Colonic mucosa (tissue), 4 donors: ENCODE measurements at regions not wholly inside any gene's neighbourhood (a gene's known extent, or its start where the extent isn't known, plus 50 kb on each side); places are given as distances from the start of the nearest gene placed in this dataset.

Source experiments
- DNase-seq: peaks from one replicate; pipeline ENCODE4 v3.0.0-alpha.2; 2020
- H3K27ac ChIP-seq: fragments of 200-600 bp; one replicate; pipeline ENCODE4 v1.8.0; 2021
- H3K27me3 ChIP-seq: fragments of 200-600 bp; one replicate; pipeline ENCODE4 v1.8.0; 2021
- H3K36me3 ChIP-seq: fragments of 200-600 bp; one replicate; pipeline ENCODE4 v1.8.0; 2021
- H3K4me1 ChIP-seq: fragments of 200-600 bp; one replicate; pipeline ENCODE4 v1.8.0; 2021; ENCODE audit warnings: mild to moderate bottlenecking
- H3K4me3 ChIP-seq: fragments of 200-600 bp; one replicate; pipeline ENCODE4 v1.8.0; 2021
- H3K9ac ChIP-seq, 2 donors: one replicate each; pipeline ENCODE4 v1.7.0; 2013; ENCODE audit warnings: control low read depth in 2 of 2, low read depth in 2 of 2, low read length in 2 of 2
- H3K9me3 ChIP-seq: fragments of 200-600 bp; one replicate; pipeline ENCODE4 v1.8.0; 2021
- intact Hi-C: fragments of 100-400 bp; cut with DNase I; formaldehyde crosslinking; loops from one replicate; pipeline ENCODE4 v1.14.1; 2022
- TF ChIP-seq, protein P1 (sequence below): fragments of 200-600 bp; IDR thresholded peaks from one replicate; pipeline ENCODE4 v1.8.0; 2022; ENCODE audit warnings: antibody characterized with exemption, mild to moderate bottlenecking
- donor health status: healthy.
- donor health status: DM: no; HTN: no; CAD: no.
- donor health status: DM: no; HTN: no; CAD: no.

DNA sequence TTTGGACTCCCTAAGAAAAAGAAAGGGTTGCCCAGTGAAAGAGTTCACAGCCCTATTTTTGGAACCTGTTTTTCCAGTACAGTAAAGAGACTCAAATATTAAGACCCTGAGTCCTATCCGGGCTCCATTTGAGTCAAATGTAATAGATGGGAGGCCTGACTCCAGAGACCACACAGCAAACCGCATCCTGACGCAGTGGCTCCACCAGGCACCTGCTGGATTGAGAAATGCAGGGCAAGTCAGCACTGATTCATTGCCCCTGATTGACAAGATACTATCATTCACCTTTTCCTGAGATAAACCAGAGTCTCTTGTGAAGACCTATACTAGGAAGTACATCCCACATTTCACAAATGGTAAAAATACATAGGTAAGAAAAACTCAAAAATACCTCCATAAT lies 715.7 kb upstream of the SOX9 start:
- Histone ChIP-seq H3K4me3 (no peak overlapping the region), H3K4me1 (no peaks in the 10 kb centered on the region), H3K9me3 (no peaks in the 10 kb centered on the region), H3K27me3 (no peaks in the 10 kb centered on the region), H3K36me3 (no peaks in the 10 kb centered on the region), H3K9ac (no peak overlapping the region), H3K27ac (no peak overlapping the region)
- intact Hi-C loops = no loop called here
- no peak for DNase-seq
- TF ChIP-seq, protein P1, sequence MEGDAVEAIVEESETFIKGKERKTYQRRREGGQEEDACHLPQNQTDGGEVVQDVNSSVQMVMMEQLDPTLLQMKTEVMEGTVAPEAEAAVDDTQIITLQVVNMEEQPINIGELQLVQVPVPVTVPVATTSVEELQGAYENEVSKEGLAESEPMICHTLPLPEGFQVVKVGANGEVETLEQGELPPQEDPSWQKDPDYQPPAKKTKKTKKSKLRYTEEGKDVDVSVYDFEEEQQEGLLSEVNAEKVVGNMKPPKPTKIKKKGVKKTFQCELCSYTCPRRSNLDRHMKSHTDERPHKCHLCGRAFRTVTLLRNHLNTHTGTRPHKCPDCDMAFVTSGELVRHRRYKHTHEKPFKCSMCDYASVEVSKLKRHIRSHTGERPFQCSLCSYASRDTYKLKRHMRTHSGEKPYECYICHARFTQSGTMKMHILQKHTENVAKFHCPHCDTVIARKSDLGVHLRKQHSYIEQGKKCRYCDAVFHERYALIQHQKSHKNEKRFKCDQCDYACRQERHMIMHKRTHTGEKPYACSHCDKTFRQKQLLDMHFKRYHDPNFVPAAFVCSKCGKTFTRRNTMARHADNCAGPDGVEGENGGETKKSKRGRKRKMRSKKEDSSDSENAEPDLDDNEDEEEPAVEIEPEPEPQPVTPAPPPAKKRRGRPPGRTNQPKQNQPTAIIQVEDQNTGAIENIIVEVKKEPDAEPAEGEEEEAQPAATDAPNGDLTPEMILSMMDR = no peak

DNA sequence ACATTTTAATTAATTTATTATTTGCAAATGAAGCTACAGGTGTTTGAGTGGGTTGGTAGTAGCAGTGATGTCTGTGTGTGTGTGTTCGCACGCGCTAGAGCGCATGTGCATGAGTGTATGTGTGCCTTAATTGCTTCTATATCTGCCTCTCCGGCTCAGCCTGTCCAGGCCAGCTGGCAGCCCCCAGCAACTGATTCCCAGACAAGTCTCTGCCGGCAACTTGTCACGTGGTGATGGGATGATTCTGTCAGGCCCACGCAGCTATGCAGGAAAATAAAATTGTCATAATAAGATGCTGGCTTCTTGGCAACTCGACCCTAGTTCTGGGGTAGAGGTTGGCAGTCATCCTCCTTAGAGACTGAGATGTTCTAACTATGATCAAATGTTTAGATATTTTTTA lies 712.8 kb upstream of the SOX9 start:
- H3K27me3 ChIP-seq = no peaks in the 10 kb centered on the region
- no peaks in the 10 kb centered on the region for H3K36me3 ChIP-seq
- DNase-seq = no peak
- H3K9me3 ChIP-seq = no peaks in the 10 kb centered on the region
- H3K27ac ChIP-seq = no peak overlapping the region
- no peak overlapping the region for H3K9ac ChIP-seq
- H3K4me1 ChIP-seq = no peaks in the 10 kb centered on the region
- no peak overlapping the region for H3K4me3 ChIP-seq
- intact Hi-C loops = no loop called here
- TF ChIP-seq, protein P1 = no peak

DNA sequence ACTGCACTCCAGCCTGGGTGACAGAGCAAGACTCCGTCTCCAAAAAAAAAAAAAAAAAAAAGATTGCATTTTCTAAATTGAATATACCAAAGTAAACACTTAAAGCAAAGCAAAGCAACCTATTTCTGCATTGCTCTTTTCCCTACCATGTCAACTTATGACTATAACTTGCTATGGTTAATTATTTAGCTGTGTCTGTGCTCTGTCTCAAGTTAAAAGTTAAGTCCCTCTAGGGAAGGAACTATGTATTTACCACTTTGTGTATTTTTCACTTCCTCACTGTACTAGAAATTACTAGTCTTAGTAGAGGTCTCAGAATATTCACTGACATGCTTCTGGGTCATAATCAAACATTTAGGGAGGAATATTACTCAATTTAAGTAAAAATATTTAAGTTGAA lies 711.7 kb upstream of the SOX9 start:
- intact Hi-C loops = no loop called here

DNA sequence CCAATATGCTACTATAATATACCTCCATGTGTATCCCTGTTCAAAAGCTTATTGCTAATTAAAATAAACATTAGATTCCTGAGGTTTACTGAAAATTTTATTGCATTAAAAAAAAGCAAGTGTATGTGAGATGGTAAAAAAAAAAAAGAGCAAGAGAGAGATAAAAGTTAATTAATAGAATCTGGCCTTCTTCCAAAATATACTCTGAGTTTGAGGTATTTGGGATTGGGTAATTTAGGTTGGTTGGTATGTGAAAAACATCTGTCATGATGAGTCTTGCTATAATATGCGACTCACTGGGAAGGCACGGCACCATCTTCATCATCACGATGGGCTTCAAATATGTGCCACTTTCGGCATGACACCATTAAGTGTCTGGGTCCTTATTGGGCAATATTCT lies 711.1 kb upstream of the SOX9 start:
- intact Hi-C loops = no loop called here
- Histone ChIP-seq H3K4me1 (no peaks in the 10 kb centered on the region), H3K4me3 (no peak overlapping the region), H3K9me3 (no peaks in the 10 kb centered on the region), H3K9ac (no peak overlapping the region), H3K36me3 (no peaks in the 10 kb centered on the region), H3K27me3 (no peaks in the 10 kb centered on the region), H3K27ac (no peak overlapping the region)
- DNase-seq = no peak
- TF ChIP-seq, protein P1 = no peak

More for the DNA sequence above, 711.7 kb upstream of the SOX9 start:
- H3K4me1 ChIP-seq = no peaks in the 10 kb centered on the region
- no peaks in the 10 kb centered on the region for H3K9me3 ChIP-seq
- DNase-seq = no peak
- TF ChIP-seq, protein P1 = no peak
- H3K4me3 ChIP-seq = no peak overlapping the region
- H3K27me3 ChIP-seq = no peaks in the 10 kb centered on the region
- H3K27ac ChIP-seq = no peak overlapping the region
- H3K9ac ChIP-seq = no peak overlapping the region
- no peaks in the 10 kb centered on the region for H3K36me3 ChIP-seq

DNA sequence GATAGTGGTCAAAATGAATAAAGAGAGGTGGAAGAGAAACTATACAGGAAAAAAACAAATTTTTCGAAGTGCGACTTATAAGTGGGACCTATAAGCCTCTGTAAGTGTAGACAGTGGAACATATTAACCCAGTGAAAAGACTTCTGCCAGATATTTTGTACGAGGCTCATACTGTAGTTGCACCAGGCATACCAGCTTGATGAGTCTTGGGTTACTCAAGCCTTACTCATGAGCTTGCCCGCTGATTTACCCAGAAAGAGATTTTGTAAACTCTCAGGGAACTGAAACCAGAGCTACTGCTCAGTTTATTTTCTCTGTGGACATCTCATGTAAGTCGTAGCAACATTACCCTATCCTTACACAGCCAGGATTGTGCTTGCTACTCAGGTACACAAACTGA lies 708.0 kb upstream of the SOX9 start:
- TF ChIP-seq, protein P1 = no peak
- no peak overlapping the region for H3K9ac ChIP-seq
- no peak overlapping the region for H3K4me3 ChIP-seq
- H3K4me1 ChIP-seq = no peaks in the 10 kb centered on the region
- H3K9me3 ChIP-seq = no peaks in the 10 kb centered on the region
- DNase-seq = no peak
- no peaks in the 10 kb centered on the region for H3K27me3 ChIP-seq
- no peaks in the 10 kb centered on the region for H3K36me3 ChIP-seq
- no peak overlapping the region for H3K27ac ChIP-seq
- intact Hi-C loops = no loop called here

DNA sequence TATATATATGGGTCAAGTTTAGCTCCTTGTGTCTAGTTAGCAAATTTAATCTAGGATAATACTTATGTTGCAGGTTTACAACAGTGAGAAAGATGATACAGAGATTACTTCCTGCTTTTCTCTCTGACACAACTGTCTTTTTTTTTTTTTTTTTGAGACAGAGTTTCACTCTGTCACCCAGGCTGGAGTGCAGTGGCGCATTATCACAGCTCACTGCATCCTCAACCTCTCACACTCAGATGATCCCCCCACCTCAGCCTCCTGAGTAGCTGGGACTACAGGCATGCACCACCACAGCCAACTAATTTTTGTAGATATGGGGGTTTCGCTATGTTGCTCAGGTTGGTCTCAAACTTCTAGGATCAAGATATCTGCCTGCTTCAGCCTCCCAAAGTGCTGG lies 706.9 kb upstream of the SOX9 start:
- Histone ChIP-seq H3K4me1 (no peaks in the 10 kb centered on the region), H3K4me3 (no peak overlapping the region), H3K27me3 (no peaks in the 10 kb centered on the region), H3K27ac (no peak overlapping the region), H3K36me3 (no peaks in the 10 kb centered on the region), H3K9me3 (no peaks in the 10 kb centered on the region), H3K9ac (no peak overlapping the region)
- intact Hi-C loops = no loop called here
- TF ChIP-seq, protein P1 = no peak
- no peak for DNase-seq
